ENCODE measurements at regions not wholly inside any gene's neighbourhood (a gene's known extent, or its start where the extent isn't known, plus 50 kb on each side); places are given as distances from the start of the nearest gene placed in this dataset.

GRCh38 chr4:59400334-59400733, 1799.8 kb upstream of the ADGRL3 start:
- Histone ChIP-seq H3K27ac (no peak overlapping the region), H3K4me3 (no peak overlapping the region), H3K9me3 (no peaks in the 10 kb centered on the region), H3K36me3 (no peaks in the 10 kb centered on the region), H3K27me3 (no peaks in the 10 kb centered on the region), H3K4me1 (no peaks in the 10 kb centered on the region)
- WGBS: 29% methylated on average over 4 of the region's 4 CpGs
- no peak for DNase-seq (ENCODE audit: low spot score in 2 of 2)
- TF ChIP-seq POLR2A (IDR thresholded peaks at IDR 0.05) (no peak), EP300 (IDR thresholded peaks at IDR 0.05) (no peak), CTCF (IDR thresholded peaks at IDR 0.05) (no peak), POLR2AphosphoS5 (IDR thresholded peaks at IDR 0.05) (no peak)

GRCh38 chr4:59409647-59410046, 1790.5 kb upstream of the ADGRL3 start:
- Histone ChIP-seq H3K4me1 (no peaks in the 10 kb centered on the region), H3K9me3 (no peaks in the 10 kb centered on the region), H3K4me3 (no peak overlapping the region), H3K27me3 (no peaks in the 10 kb centered on the region), H3K36me3 (no peaks in the 10 kb centered on the region), H3K27ac (no peak overlapping the region)
- DNase-seq (ENCODE audit: low spot score in 2 of 2): no peak
- TF ChIP-seq EP300 (IDR thresholded peaks at IDR 0.05) (no peak), POLR2AphosphoS5 (IDR thresholded peaks at IDR 0.05) (no peak), CTCF (IDR thresholded peaks at IDR 0.05) (no peak), POLR2A (IDR thresholded peaks at IDR 0.05) (no peak)

GRCh38 chr4:59412739-59413138, 1787.4 kb upstream of the ADGRL3 start:
- TF ChIP-seq EP300 (IDR thresholded peaks at IDR 0.05) (no peak), POLR2A (IDR thresholded peaks at IDR 0.05) (no peak), POLR2AphosphoS5 (IDR thresholded peaks at IDR 0.05) (no peak), CTCF (IDR thresholded peaks at IDR 0.05) (no peak)
- WGBS: 71% methylated on average over 5 of the region's 5 CpGs
- DNase-seq (ENCODE audit: low spot score in 2 of 2): no peak
- Histone ChIP-seq H3K9me3 (no peaks in the 10 kb centered on the region), H3K36me3 (no peaks in the 10 kb centered on the region), H3K4me3 (no peak overlapping the region), H3K27me3 (no peaks in the 10 kb centered on the region), H3K27ac (no peak overlapping the region), H3K4me1 (no peaks in the 10 kb centered on the region)

- H3K9me3 ChIP-seq: peaks cover 4% of the 10 kb centered on the region
- no peak overlapping the region for H3K27ac ChIP-seq
- no peak for DNase-seq (ENCODE audit: low spot score in 2 of 2)
- H3K36me3 ChIP-seq: no peaks in the 10 kb centered on the region
- H3K4me1 ChIP-seq: no peaks in the 10 kb centered on the region
- H3K4me3 ChIP-seq: no peak overlapping the region
- TF ChIP-seq EP300 (IDR thresholded peaks at IDR 0.05): no peak
- no peak for TF ChIP-seq POLR2AphosphoS5 (IDR thresholded peaks at IDR 0.05)
- no peak for TF ChIP-seq CTCF (IDR thresholded peaks at IDR 0.05)
- no peak for TF ChIP-seq POLR2A (IDR thresholded peaks at IDR 0.05)
- no peaks in the 10 kb centered on the region for H3K27me3 ChIP-seq
These were observed 1744.4 kb upstream of the ADGRL3 start for GRCh38 chr4:59455751-59456150.

GRCh38 chr4:59457576-59457975, 1742.5 kb upstream of the ADGRL3 start:
- Histone ChIP-seq H3K27me3 (no peaks in the 10 kb centered on the region), H3K27ac (no peak overlapping the region), H3K4me1 (no peaks in the 10 kb centered on the region), H3K9me3 (peaks cover 4% of the 10 kb centered on the region), H3K4me3 (no peak overlapping the region), H3K36me3 (no peaks in the 10 kb centered on the region)
- DNase-seq (ENCODE audit: low spot score in 2 of 2): no peak
- no peak for TF ChIP-seq CTCF (IDR thresholded peaks at IDR 0.05)
- no peak for TF ChIP-seq POLR2AphosphoS5 (IDR thresholded peaks at IDR 0.05)
- TF ChIP-seq POLR2A (IDR thresholded peaks at IDR 0.05): no peak
- TF ChIP-seq EP300 (IDR thresholded peaks at IDR 0.05): no peak
- WGBS: 87% methylated on average over 4 of the region's 4 CpGs
